Heart right ventricle (tissue), 16 donors: ENCODE measurements at regions not wholly inside any gene's neighbourhood (a gene's known extent, or its start where the extent isn't known, plus 50 kb on each side); places are given as distances from the start of the nearest gene placed in this dataset.

ENCODE experiments used
- ATAC-seq, 8 donors: fragments of 200-7000 bp; cut with Tn5 transposase; one replicate each; pipeline ENCODE4 v1.9.1; 2020; ENCODE audit warnings: mild to moderate bottlenecking in 8 of 8, moderate library complexity in 8 of 8, moderate number of reproducible peaks in 1 of 8
- DNase-seq, 2 donors: peaks; one replicate each; pipeline ENCODE4 v3.0.0-alpha.2; 2020
- H3K27ac ChIP-seq, 10 donors: fragments of 200-600 bp; sonication (generic) in 2 of 10; one replicate each; pipeline versions ENCODE4 v1.5.0 to v1.8.0; 2020 to 2022; ENCODE audit warnings: mild to moderate bottlenecking in 3 of 10
- H3K27me3 ChIP-seq, 7 donors: fragments of 200-600 bp; one replicate each; pipeline ENCODE4 v1.8.0; 2021 to 2022; ENCODE audit warnings: mild to moderate bottlenecking in 2 of 7
- H3K36me3 ChIP-seq, 9 donors: fragments of 200-600 bp; sonication (generic) in 1 of 9; one replicate each; pipeline versions ENCODE4 v1.5.0 to v1.8.0; 2020 to 2022; ENCODE audit warnings: mild to moderate bottlenecking in 2 of 9
- H3K4me1 ChIP-seq, 9 donors: fragments of 200-600 bp; sonication (generic) in 1 of 9; one replicate each; pipeline versions ENCODE4 v1.5.0 to v1.8.0; 2020 to 2022; ENCODE audit warnings: mild to moderate bottlenecking in 4 of 9
- H3K4me3 ChIP-seq, 10 donors: fragments of 200-600 bp; sonication (generic) in 2 of 10; one replicate each; pipeline versions ENCODE4 v1.5.0 to v1.8.0; 2020 to 2022; ENCODE audit warnings: mild to moderate bottlenecking in 7 of 10, moderate library complexity in 2 of 10
- H3K9me3 ChIP-seq, 11 donors: fragments of 200-600 bp in 10 of 11; sonication (generic) in 2 of 11; one replicate each; pipeline versions ENCODE4 v1.5.0 to v1.8.0; 2013 to 2022; ENCODE audit warnings: mild to moderate bottlenecking in 2 of 11, control low read depth in 1 of 11, moderate library complexity in 1 of 11
- WGBS, 2 donors: extraction: QIAGEN DNeasy Blood & Tissue Kit; methylation state at CpG; one replicate each; pipeline ENCODE4 v1.1.7; 2013; ENCODE audit warnings: inconsistent platforms in 1 of 2; 5-methylcytosine and 5-hydroxymethylcytosine counted together
- intact Hi-C, 10 donors: fragments of 100-400 bp; cut with DNase I; formaldehyde crosslinking; loops; one replicate each; pipeline versions ENCODE4 v1.11.1 to v1.14.2; 2022
- TF ChIP-seq, protein P1 (sequence below), 9 donors: fragments of 200-600 bp; sonication (generic) in 2 of 9; IDR thresholded peaks; one replicate each; pipeline versions ENCODE4 v1.5.0 to v1.8.0; 2021 to 2022; ENCODE audit warnings: antibody characterized with exemption in 9 of 9, mild to moderate bottlenecking in 5 of 9, moderate library complexity in 1 of 9
- donor health status: Arrhythmogenic right ventricular cardiomyopathy.
- donor health status: ischemic (EF 13 %, LVEDD 7.1; RV severe dilation, severe dysfunction).
- donor health status: healthy with polysubstance abuse.
- donor health status: DM: no; HTN: yes; CAD: no.
- donor health status: DM: no; HTN: no; CAD: no.
- donor health status: ischemic (EF 25% LVEDD 6.9; RV normal size, moderate dysfunction).
- donor health status: ischemic (EF 25% LVEDD 5.7; RV mildly dilated, moderate dysfunction).
- donor health status: healthy.
- donor health status: DM: yes; HTN: yes; CAD: no.
- donor health status: Ischemic cardiomyopathy.
- donor health status: ischemic (EF 35%, LVEDD 5.7; RV mildly dilated, moderate dysfunction).
- donor health status: nonischemic (EF 11% LVEDD 7.7; RV severe dilation, severe dysfunction).
- donor health status: DM: yes; HTN: yes; CAD: no.
- donor health status: PGD.
- donor health status: ischemic (EF 29% LVEDD 5.4; RV normal size, mild dysfunction).
- donor health status: nonischemic (EF 23%, LVEDD 6.1; RV moderate dilation, normal function).

DNA sequence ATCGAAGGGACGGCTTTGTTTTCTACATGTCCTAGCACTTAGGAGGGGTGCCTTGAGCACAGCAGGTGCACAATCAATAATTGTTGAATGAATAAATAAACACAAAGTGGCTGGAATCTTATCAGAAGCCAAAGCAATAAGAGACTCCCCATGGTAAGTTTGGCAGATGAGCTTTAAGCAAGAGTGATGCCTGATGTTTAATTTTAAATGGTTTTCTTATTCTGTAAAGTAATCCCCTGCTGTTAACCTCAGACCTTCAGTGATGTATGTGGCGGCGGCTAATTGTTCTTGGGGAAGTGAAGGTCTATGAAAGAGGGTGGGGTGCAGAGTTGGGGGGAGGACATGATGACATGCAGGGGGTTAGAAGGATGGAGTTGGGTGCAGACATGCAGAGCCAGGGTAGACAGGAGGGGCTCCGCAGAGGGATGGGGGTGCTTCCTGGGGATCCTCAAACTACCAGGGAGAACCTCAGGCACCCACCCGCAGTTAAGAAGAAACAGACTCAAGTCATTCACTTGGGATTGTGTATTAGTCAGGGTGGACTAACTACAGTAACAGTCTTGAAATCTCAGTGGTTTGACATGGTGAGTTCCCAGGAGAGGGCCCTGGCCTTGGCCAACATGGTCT lies 65.7 kb upstream of the SHB start:
- no peaks in the 10 kb centered on the region for H3K36me3 ChIP-seq
- H3K4me1 ChIP-seq, result no peaks in the 10 kb centered on the region
- H3K4me3 ChIP-seq, result no peak overlapping the region
- DNase-seq (no peak), ATAC-seq (no peak)
- H3K27me3 ChIP-seq, result peaks cover 0 to 12% (median 4%) of the 10 kb centered on the region in 7 donors
- no peaks in the 10 kb centered on the region for H3K9me3 ChIP-seq
- no peak overlapping the region for H3K27ac ChIP-seq
- WGBS, 2 donors, result 83 to 94% methylated on average over 6 of the region's 6 CpGs
- intact Hi-C loops, result loop anchor here in 1 of 10 donors (10.0 kb wide), 2 partner anchors 50 to 60 kb away; no protein-coding TSS in a partner anchor
- TF ChIP-seq, protein P1, sequence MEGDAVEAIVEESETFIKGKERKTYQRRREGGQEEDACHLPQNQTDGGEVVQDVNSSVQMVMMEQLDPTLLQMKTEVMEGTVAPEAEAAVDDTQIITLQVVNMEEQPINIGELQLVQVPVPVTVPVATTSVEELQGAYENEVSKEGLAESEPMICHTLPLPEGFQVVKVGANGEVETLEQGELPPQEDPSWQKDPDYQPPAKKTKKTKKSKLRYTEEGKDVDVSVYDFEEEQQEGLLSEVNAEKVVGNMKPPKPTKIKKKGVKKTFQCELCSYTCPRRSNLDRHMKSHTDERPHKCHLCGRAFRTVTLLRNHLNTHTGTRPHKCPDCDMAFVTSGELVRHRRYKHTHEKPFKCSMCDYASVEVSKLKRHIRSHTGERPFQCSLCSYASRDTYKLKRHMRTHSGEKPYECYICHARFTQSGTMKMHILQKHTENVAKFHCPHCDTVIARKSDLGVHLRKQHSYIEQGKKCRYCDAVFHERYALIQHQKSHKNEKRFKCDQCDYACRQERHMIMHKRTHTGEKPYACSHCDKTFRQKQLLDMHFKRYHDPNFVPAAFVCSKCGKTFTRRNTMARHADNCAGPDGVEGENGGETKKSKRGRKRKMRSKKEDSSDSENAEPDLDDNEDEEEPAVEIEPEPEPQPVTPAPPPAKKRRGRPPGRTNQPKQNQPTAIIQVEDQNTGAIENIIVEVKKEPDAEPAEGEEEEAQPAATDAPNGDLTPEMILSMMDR (IDR thresholded peaks at IDR 0.05), result no peak

GRCh38 chr9:38133595-38133994 lies 64.6 kb upstream of the SHB start:
- DNase-seq (no peak), ATAC-seq (no peak)
- Histone ChIP-seq H3K9me3 (no peaks in the 10 kb centered on the region), H3K27me3 (peaks cover 0 to 12% (median 0%) of the 10 kb centered on the region in 7 donors), H3K27ac (no peak overlapping the region), H3K36me3 (no peaks in the 10 kb centered on the region), H3K4me1 (no peaks in the 10 kb centered on the region), H3K4me3 (no peak overlapping the region)
- TF ChIP-seq, protein P1 (IDR thresholded peaks at IDR 0.05), result no peak
- intact Hi-C loops, result loop anchor here in 1 of 10 donors (10.0 kb wide), 2 partner anchors 51 to 59 kb away; no protein-coding TSS in a partner anchor

- 91 to 92% methylated on average over 5 of the region's 5 CpGs for WGBS, 2 donors
- TF ChIP-seq, protein P1 (IDR thresholded peaks at IDR 0.05), result no peak
- Histone ChIP-seq H3K36me3 (no peaks in the 10 kb centered on the region), H3K9me3 (no peaks in the 10 kb centered on the region), H3K4me1 (no peaks in the 10 kb centered on the region), H3K4me3 (no peak overlapping the region), H3K27ac (no peak overlapping the region), H3K27me3 (peaks cover 0 to 17% (median 0%) of the 10 kb centered on the region in 7 donors)
- ATAC-seq (no peak), DNase-seq (no peak)
- intact Hi-C loops, result loop anchor here in 1 of 10 donors (10.0 kb wide), 2 partner anchors 52 to 58 kb away; no protein-coding TSS in a partner anchor
Observed at GRCh38 chr9:38132956-38133355, 63.9 kb upstream of the SHB start.

GRCh38 chr9:38131729-38132128 lies 62.7 kb upstream of the SHB start:
- Histone ChIP-seq H3K9me3 (no peaks in the 10 kb centered on the region), H3K36me3 (no peaks in the 10 kb centered on the region), H3K27me3 (peaks cover 0 to 17% (median 0%) of the 10 kb centered on the region in 7 donors), H3K27ac (no peak overlapping the region), H3K4me3 (no peak overlapping the region), H3K4me1 (no peaks in the 10 kb centered on the region)
- DNase-seq (no peak), ATAC-seq (no peak)
- 89 to 90% methylated on average over 8 of the region's 8 CpGs for WGBS, 2 donors
- TF ChIP-seq, protein P1 (IDR thresholded peaks at IDR 0.05), result no peak
- intact Hi-C loops, result loop anchor here in 1 of 10 donors (10.0 kb wide), 2 partner anchors 53 to 57 kb away; no protein-coding TSS in a partner anchor
